Colonic mucosa (tissue), 4 donors: ENCODE measurements at regions not wholly inside any gene's neighbourhood (a gene's known extent, or its start where the extent isn't known, plus 50 kb on each side); places are given as distances from the start of the nearest gene placed in this dataset.
"Not testable (repeated sequence)": the region's sequence is repeated elsewhere in the genome, so short reads cannot be mapped to it uniquely, and the experiment has no call there.

Experiments used
- DNase-seq: peaks from one replicate; pipeline ENCODE4 v3.0.0-alpha.2; 2020
- H3K27ac ChIP-seq: fragments of 200-600 bp; one replicate; pipeline ENCODE4 v1.8.0; 2021
- H3K27me3 ChIP-seq: fragments of 200-600 bp; one replicate; pipeline ENCODE4 v1.8.0; 2021
- H3K36me3 ChIP-seq: fragments of 200-600 bp; one replicate; pipeline ENCODE4 v1.8.0; 2021
- H3K4me1 ChIP-seq: fragments of 200-600 bp; one replicate; pipeline ENCODE4 v1.8.0; 2021; ENCODE audit warnings: mild to moderate bottlenecking
- H3K4me3 ChIP-seq: fragments of 200-600 bp; one replicate; pipeline ENCODE4 v1.8.0; 2021
- H3K9ac ChIP-seq, 2 donors: one replicate each; pipeline ENCODE4 v1.7.0; 2013; ENCODE audit warnings: control low read depth in 2 of 2, low read depth in 2 of 2, low read length in 2 of 2
- H3K9me3 ChIP-seq: fragments of 200-600 bp; one replicate; pipeline ENCODE4 v1.8.0; 2021
- intact Hi-C: fragments of 100-400 bp; cut with DNase I; formaldehyde crosslinking; loops from one replicate; pipeline ENCODE4 v1.14.1; 2022
- TF ChIP-seq, protein P1 (sequence below): fragments of 200-600 bp; IDR thresholded peaks from one replicate; pipeline ENCODE4 v1.8.0; 2022; ENCODE audit warnings: antibody characterized with exemption, mild to moderate bottlenecking
- donor health status: healthy.
- donor health status: DM: no; HTN: no; CAD: no.
- donor health status: DM: no; HTN: no; CAD: no.

- Histone ChIP-seq H3K36me3 (no peaks in the 10 kb centered on the region), H3K9ac (no peak overlapping the region), H3K9me3 (no peaks in the 10 kb centered on the region), H3K27ac (no peak overlapping the region), H3K4me1 (no peaks in the 10 kb centered on the region), H3K27me3 (no peaks in the 10 kb centered on the region), H3K4me3 (no peak overlapping the region)
- intact Hi-C loops, result no loop called here
- TF ChIP-seq, protein P1, sequence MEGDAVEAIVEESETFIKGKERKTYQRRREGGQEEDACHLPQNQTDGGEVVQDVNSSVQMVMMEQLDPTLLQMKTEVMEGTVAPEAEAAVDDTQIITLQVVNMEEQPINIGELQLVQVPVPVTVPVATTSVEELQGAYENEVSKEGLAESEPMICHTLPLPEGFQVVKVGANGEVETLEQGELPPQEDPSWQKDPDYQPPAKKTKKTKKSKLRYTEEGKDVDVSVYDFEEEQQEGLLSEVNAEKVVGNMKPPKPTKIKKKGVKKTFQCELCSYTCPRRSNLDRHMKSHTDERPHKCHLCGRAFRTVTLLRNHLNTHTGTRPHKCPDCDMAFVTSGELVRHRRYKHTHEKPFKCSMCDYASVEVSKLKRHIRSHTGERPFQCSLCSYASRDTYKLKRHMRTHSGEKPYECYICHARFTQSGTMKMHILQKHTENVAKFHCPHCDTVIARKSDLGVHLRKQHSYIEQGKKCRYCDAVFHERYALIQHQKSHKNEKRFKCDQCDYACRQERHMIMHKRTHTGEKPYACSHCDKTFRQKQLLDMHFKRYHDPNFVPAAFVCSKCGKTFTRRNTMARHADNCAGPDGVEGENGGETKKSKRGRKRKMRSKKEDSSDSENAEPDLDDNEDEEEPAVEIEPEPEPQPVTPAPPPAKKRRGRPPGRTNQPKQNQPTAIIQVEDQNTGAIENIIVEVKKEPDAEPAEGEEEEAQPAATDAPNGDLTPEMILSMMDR, result no peak
- DNase-seq, result no peak
Observed at GRCh38 chr1:68812333-68812732, 315.5 kb upstream of the DEPDC1 start.

DNA sequence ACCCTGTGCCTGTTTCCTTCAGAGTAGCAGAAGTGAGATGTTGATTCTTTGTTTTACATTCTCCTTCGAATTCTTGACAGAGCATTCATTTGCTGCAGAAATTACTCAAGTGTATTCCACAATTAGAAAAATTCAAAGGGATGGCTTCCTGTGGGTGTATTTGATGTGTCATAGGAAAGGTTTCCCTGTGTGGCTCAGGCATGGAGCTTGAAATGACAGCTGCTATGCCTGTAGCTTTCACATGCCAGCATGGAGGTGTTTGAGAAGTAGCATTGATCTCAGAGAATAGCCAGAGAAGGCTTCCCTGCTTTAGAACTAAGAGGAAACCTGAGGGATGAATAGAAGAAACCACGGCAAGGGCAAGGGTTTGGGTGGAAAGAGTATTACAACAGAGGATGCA, 317.2 kb upstream of the DEPDC1 start:
- TF ChIP-seq, protein P1, result no peak
- Histone ChIP-seq H3K27ac (no peak overlapping the region), H3K4me1 (no peaks in the 10 kb centered on the region), H3K9me3 (no peaks in the 10 kb centered on the region), H3K27me3 (no peaks in the 10 kb centered on the region), H3K4me3 (no peak overlapping the region), H3K9ac (no peak overlapping the region), H3K36me3 (no peaks in the 10 kb centered on the region)
- intact Hi-C loops, result no loop called here
- no peak for DNase-seq

GRCh38 chr1:68815632-68816031, 318.8 kb upstream of the DEPDC1 start:
- H3K9ac ChIP-seq, result no peak overlapping the region
- H3K4me3 ChIP-seq, result no peak overlapping the region
- TF ChIP-seq, protein P1, result no peak
- intact Hi-C loops, result no loop called here
- H3K4me1 ChIP-seq, result no peaks in the 10 kb centered on the region
- H3K27ac ChIP-seq, result no peak overlapping the region
- no peaks in the 10 kb centered on the region for H3K27me3 ChIP-seq
- H3K36me3 ChIP-seq, result no peaks in the 10 kb centered on the region
- H3K9me3 ChIP-seq, result no peaks in the 10 kb centered on the region
- no peak for DNase-seq

DNA sequence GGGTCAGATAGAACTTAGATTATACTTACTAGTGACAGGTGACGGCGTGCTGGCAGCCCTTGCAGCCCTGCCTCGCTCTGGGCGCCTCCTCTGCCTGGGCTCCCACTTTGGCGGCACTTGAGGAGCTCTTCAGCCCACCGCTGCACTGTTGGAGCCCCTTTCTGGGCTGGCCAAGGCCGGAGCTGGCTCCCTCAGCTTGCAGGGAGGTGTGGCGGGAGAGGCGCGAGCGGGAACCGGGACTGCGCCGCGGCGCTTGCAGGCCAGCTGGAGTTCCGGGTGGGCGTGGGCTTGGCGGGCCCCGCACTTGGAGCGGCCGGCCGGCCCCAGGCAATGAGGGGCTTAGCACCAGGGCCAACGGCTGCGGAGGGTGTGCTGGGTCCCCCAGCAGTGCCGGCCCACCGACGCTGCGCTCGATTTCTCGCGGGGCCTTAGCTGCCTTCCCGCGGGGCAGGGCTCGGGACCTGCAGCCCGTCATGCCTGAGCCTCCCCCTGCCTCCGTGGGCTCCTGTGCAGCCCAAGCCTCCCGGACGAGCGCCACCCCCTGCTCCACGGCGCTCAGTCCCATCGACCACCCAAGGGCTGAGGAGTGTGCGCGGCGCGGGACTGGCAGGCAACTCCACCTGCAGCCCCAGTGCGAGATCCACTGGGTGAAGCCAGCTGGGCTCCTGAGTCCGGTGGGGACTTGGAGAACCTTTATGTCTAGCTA, 320.8 kb upstream of the DEPDC1 start:
- DNase-seq, H3K36me3 ChIP-seq, H3K9ac ChIP-seq, intact Hi-C loops, H3K4me3 ChIP-seq, H3K9me3 ChIP-seq, H3K4me1 ChIP-seq, H3K27me3 ChIP-seq, H3K27ac ChIP-seq: not testable (repeated sequence)

DNA sequence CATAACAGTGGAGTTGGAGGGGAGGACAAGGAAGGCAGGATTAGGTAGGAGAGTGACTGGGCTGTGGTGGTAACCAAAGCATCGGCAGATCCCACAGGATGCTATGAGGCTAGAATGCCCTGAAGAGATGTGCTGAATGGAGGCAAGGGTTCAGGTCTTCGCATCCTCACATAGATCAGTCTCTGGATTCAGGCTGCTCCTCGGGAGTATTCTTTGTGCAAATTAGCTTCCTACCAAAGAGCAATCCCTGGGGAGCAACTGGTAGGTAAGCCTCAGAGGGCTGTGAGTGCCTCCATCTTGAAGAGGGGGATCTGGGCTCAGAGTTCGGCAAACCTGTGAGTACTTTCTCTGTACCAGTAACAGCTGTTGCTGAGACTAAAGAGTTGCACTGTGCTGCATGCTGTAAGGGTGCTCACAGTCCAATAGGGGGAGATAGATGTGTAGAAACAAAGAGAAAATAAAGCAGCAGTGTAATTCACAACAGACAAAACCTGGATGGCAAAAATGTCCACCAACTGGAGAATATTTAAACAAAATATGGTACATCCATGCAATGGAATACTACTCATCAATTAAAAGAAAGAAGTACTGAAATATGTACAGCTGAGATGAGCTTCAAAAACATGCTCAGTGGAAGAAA, 322.4 kb upstream of the DEPDC1 start:
- intact Hi-C loops, result no loop called here
- H3K27ac ChIP-seq, result no peak overlapping the region
- H3K9ac ChIP-seq, result no peak overlapping the region
- H3K4me1 ChIP-seq, result no peaks in the 10 kb centered on the region
- H3K9me3 ChIP-seq, result no peaks in the 10 kb centered on the region
- no peaks in the 10 kb centered on the region for H3K36me3 ChIP-seq
- DNase-seq, result no peak
- H3K27me3 ChIP-seq, result no peaks in the 10 kb centered on the region
- H3K4me3 ChIP-seq, result no peak overlapping the region
- TF ChIP-seq, protein P1, result no peak

- Histone ChIP-seq H3K36me3 (no peaks in the 10 kb centered on the region), H3K27ac (no peak overlapping the region), H3K9me3 (no peaks in the 10 kb centered on the region), H3K27me3 (no peaks in the 10 kb centered on the region), H3K9ac (no peak overlapping the region), H3K4me3 (no peak overlapping the region), H3K4me1 (no peaks in the 10 kb centered on the region)
- no peak for DNase-seq
- intact Hi-C loops, result no loop called here
- TF ChIP-seq, protein P1, result no peak
Observed at GRCh38 chr1:68820151-68820550, 323.3 kb upstream of the DEPDC1 start.
